ENCODE measurements at regions not wholly inside any gene's neighbourhood (a gene's known extent, or its start where the extent isn't known, plus 50 kb on each side); places are given as distances from the start of the nearest gene placed in this dataset.

DNA sequence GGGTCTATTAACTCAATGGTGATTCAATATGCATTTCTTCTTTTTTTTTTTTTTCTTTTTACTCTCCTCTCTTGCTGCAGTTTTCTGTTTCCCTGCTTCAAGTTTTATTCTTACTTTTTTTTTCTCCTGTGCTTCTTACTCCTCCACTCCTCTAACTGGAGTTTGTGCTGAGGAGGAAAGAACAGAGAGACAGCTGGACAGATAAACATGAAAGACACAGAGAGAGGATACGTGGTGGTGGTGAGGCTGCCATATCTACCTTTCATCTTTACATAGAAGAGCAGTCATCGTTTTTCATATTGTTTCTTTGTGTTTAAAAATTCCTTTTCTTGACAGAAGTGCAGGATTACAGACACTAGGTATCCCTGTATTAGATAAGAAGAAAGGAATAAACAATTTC is 262.8 kb downstream of the OTOL1 start:
- Histone ChIP-seq H2AFZ (ENCODE audit: control insufficient read depth, low read depth, low read length) (no peak overlapping the region), H3K4me3 (no peak overlapping the region), H3K9ac (ENCODE audit: control insufficient read depth, insufficient read depth, low read length) (no peak overlapping the region), H3K79me2 (ENCODE audit: control insufficient read depth, insufficient read depth, low read length) (no peaks in the 10 kb centered on the region), H3K9me3 (replicated peaks; ENCODE audit: control insufficient read depth, insufficient read depth, low read length) (no peaks in the 10 kb centered on the region), H3K4me1 (ENCODE audit: control insufficient read depth, insufficient read depth, low read length) (no peaks in the 10 kb centered on the region), H3K27ac (ENCODE audit: control insufficient read depth, insufficient read depth) (no peak overlapping the region), H3K27me3 (replicated peaks in 1 of 2; ENCODE audit: control insufficient read depth in 2 of 2, insufficient read depth in 2 of 2, low read length in 1 of 2) (no peaks in the 10 kb centered on the region), H4K20me1 (ENCODE audit: control insufficient read depth, insufficient read depth) (no peaks in the 10 kb centered on the region), H3K4me2 (ENCODE audit: control insufficient read depth, insufficient read depth) (no peak overlapping the region), H3K36me3 (ENCODE audit: control insufficient read depth in 2 of 2, insufficient read depth in 2 of 2, low read length in 1 of 2) (no peaks in the 10 kb centered on the region)
- no peak for FAIRE-seq
- CTCF ChIA-PET = no interaction called here
- 0% methylated on average over 2 of the region's 2 CpGs for WGBS (ENCODE audit: insufficient coverage, insufficient replicate concordance, low lambda C conversion rate, missing lambda C conversion rate)
- BruUV-seq (replicated peaks) = no TSS peak
- in situ Hi-C loops (cut with MboI) (no loop called here), intact Hi-C loops (cut with micrococcal nuclease; ENCODE audit: unreplicated experiment) (no loop called here)
- no peak for DNase-seq (ENCODE audit: low read depth, low spot score)
- RAD21 ChIA-PET (ENCODE audit: unreplicated experiment) = no interaction called here
- POLR2A ChIA-PET = no interaction called here
- no peak for TF ChIP-seq RELA (IDR thresholded peaks at IDR 0.05; ENCODE audit: borderline replicate concordance, partially characterized antibody)
- no peak for TF ChIP-seq SMARCA5 (IDR thresholded peaks at IDR 0.05)
- TF ChIP-seq SP1 (IDR thresholded peaks at IDR 0.05; ENCODE audit: low read depth, low read length) = no peak
- no peak for TF ChIP-seq CHD1 (IDR thresholded peaks at IDR 0.05; ENCODE audit: low read depth, low read length)
- no peak for TF ChIP-seq CHD2 (IDR thresholded peaks at IDR 0.05; ENCODE audit: borderline replicate concordance, low read depth, low read length)
- TF ChIP-seq, protein P1, sequence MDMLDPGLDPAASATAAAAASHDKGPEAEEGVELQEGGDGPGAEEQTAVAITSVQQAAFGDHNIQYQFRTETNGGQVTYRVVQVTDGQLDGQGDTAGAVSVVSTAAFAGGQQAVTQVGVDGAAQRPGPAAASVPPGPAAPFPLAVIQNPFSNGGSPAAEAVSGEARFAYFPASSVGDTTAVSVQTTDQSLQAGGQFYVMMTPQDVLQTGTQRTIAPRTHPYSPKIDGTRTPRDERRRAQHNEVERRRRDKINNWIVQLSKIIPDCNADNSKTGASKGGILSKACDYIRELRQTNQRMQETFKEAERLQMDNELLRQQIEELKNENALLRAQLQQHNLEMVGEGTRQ (IDR thresholded peaks at IDR 0.05; ENCODE audit: borderline replicate concordance, low read depth, low read length) = no peak
- TF ChIP-seq FOXK2 (IDR thresholded peaks at IDR 0.05) = no peak
- SMC1A ChIA-PET (ENCODE audit: uncharacterized antibody, unreplicated experiment) = no interaction called here
- ATAC-seq = no peak

DNA sequence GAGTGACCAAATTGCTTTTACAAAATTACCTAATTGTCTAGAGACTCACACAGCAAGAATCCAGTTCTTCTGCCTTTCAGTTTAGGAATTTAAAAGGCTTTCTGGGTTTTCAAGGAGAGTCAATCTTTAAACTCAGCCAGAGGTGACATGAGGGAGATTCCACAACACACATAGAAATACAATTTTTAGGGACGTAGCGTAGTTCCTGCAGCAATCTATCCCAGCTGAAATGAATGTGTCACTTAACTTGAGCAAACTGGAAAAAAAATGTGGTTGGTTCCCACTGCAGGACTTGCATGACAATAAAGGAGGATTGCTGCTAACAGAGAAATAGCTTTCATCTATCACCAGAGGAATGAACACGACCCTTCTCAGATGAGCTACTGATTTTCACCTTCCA is 269.7 kb downstream of the OTOL1 start:
- no peak for FAIRE-seq
- BruUV-seq (replicated peaks) = no TSS peak
- intact Hi-C loops (cut with micrococcal nuclease; ENCODE audit: unreplicated experiment) (no loop called here), in situ Hi-C loops (cut with MboI) (no loop called here)
- ChIA-PET SMC1A (ENCODE audit: uncharacterized antibody, unreplicated experiment) (interaction anchor here (0.9 kb wide), 1 partner anchor 21 kb away, joined by 3 read pairs; no protein-coding TSS in a partner anchor), CTCF (interaction anchor here (0.9 to 1.4 kb wide), 5 partner anchors 8 to 248 kb away, joined by 3 to 4 read pairs (median 4); no protein-coding TSS in a partner anchor), RAD21 (ENCODE audit: unreplicated experiment) (no interaction called here), POLR2A (no interaction called here)
- no peaks in the 10 kb centered on the region for H4K20me1 ChIP-seq (ENCODE audit: control insufficient read depth, insufficient read depth)
- no peak overlapping the region for H3K4me3 ChIP-seq
- H3K27ac ChIP-seq (ENCODE audit: control insufficient read depth, insufficient read depth) = no peak overlapping the region
- DNase-seq (ENCODE audit: low read depth, low spot score) = no peak
- H3K36me3 ChIP-seq (ENCODE audit: control insufficient read depth in 2 of 2, insufficient read depth in 2 of 2, low read length in 1 of 2) = no peaks in the 10 kb centered on the region
- H3K27me3 ChIP-seq (replicated peaks in 1 of 2; ENCODE audit: control insufficient read depth in 2 of 2, insufficient read depth in 2 of 2, low read length in 1 of 2) = no peaks in the 10 kb centered on the region
- peaks cover 6% of the 10 kb centered on the region for H3K4me1 ChIP-seq (ENCODE audit: control insufficient read depth, insufficient read depth, low read length)
- H3K9me3 ChIP-seq (replicated peaks; ENCODE audit: control insufficient read depth, insufficient read depth, low read length) = no peaks in the 10 kb centered on the region
- no peak overlapping the region for H2AFZ ChIP-seq (ENCODE audit: control insufficient read depth, low read depth, low read length)
- H3K9ac ChIP-seq (ENCODE audit: control insufficient read depth, insufficient read depth, low read length) = no peak overlapping the region
- no peak overlapping the region for H3K4me2 ChIP-seq (ENCODE audit: control insufficient read depth, insufficient read depth)
- TF ChIP-seq RB1 (IDR thresholded peaks at IDR 0.05; ENCODE audit: borderline replicate concordance) (no peak), TCF12 (IDR thresholded peaks at IDR 0.05; ENCODE audit: low read depth, low read length) (no peak), YBX1 (IDR thresholded peaks at IDR 0.05) (no peak), MEF2A (IDR thresholded peaks at IDR 0.05; ENCODE audit: insufficient read depth, low read depth, low read length) (no peak), ZSCAN29 (IDR thresholded peaks at IDR 0.05) (no peak)
- ATAC-seq = no peak
- 7% methylated on average over 3 of the region's 3 CpGs for WGBS (ENCODE audit: insufficient coverage, insufficient replicate concordance, low lambda C conversion rate, missing lambda C conversion rate)
- H3K79me2 ChIP-seq (ENCODE audit: control insufficient read depth, insufficient read depth, low read length) = no peaks in the 10 kb centered on the region
